Fibroblast of lung (primary cell): ENCODE measurements at regions not wholly inside any gene's neighbourhood (a gene's known extent, or its start where the extent isn't known, plus 50 kb on each side); places are given as distances from the start of the nearest gene placed in this dataset.
"Not testable (repeated sequence)": the region's sequence is repeated elsewhere in the genome, so short reads cannot be mapped to it uniquely, and the experiment has no call there.

Experiments used
- DNase-seq, 2 donors: peaks; one replicate each; pipeline versions ENCODE4 v3.0.0 to v3.0.0-alpha.2; 2010; ENCODE audit warnings: low read depth in 2 of 2
- H2AFZ ChIP-seq: 2 replicates; pipeline ENCODE4 v1.5.1; 2012; ENCODE audit warnings: low read length, control low read depth, inconsistent platforms
- H3K27ac ChIP-seq: 2 replicates; pipeline ENCODE4 v1.5.1; 2011; ENCODE audit warnings: low read length, control low read depth; ENCODE audit not compliant: insufficient read depth
- H3K27me3 ChIP-seq: 2 replicates; pipeline ENCODE4 v1.5.1; 2011; ENCODE audit warnings: mild to moderate bottlenecking, low read length; ENCODE audit not compliant: control insufficient read depth, insufficient read depth
- H3K36me3 ChIP-seq: 2 replicates; pipeline ENCODE4 v1.5.1; 2011; ENCODE audit warnings: low read length; ENCODE audit not compliant: control insufficient read depth, insufficient read depth
- H3K4me1 ChIP-seq: 2 replicates; pipeline ENCODE4 v1.5.1; 2011; ENCODE audit warnings: low read length; ENCODE audit not compliant: control insufficient read depth, insufficient read depth; ENCODE audit errors: extremely low read depth
- H3K4me2 ChIP-seq: 2 replicates; pipeline ENCODE4 v1.5.1; 2011; ENCODE audit warnings: low read length, control low read depth; ENCODE audit not compliant: insufficient read depth; ENCODE audit errors: extremely low read depth
- H3K4me3 ChIP-seq, 4 experiments: fragments of 200-600 bp in 1 of 4; sonication (generic) in 1 of 4; replicated peaks in 1 of 4; 2 replicates each; pipeline ENCODE4 v1.5.1; 2011 to 2016; ENCODE audit warnings: low read length in 4 of 4, low read depth in 3 of 4, mild to moderate bottlenecking in 3 of 4, control low read depth in 2 of 4, inconsistent platforms in 1 of 4, mixed read lengths in 1 of 4; ENCODE audit not compliant: insufficient read depth in 1 of 4; ENCODE audit errors: control extremely low read depth in 1 of 4
- H3K79me2 ChIP-seq: 2 replicates; pipeline ENCODE4 v1.5.1; 2012; ENCODE audit warnings: mild to moderate bottlenecking, low read length, inconsistent platforms; ENCODE audit not compliant: control insufficient read depth, insufficient read depth
- H3K9ac ChIP-seq: 2 replicates; pipeline ENCODE4 v1.5.1; 2011; ENCODE audit warnings: mild to moderate bottlenecking, low read length, control low read depth; ENCODE audit not compliant: insufficient read depth
- H3K9me3 ChIP-seq: 2 replicates; pipeline ENCODE4 v1.5.1; 2012; ENCODE audit warnings: low read depth, low read length; ENCODE audit not compliant: control insufficient read depth, insufficient read depth
- H4K20me1 ChIP-seq: 2 replicates; pipeline ENCODE4 v1.5.1; 2011; ENCODE audit warnings: low read length; ENCODE audit not compliant: control insufficient read depth, insufficient read depth; ENCODE audit errors: extremely low read depth
- EZH2 ChIP-seq: IDR thresholded peaks from 2 replicates; pipeline ENCODE4 v1.5.1; 2012; ENCODE audit warnings: low read length, control low read depth, mild to moderate bottlenecking; ENCODE audit errors: missing control alignments
- TF ChIP-seq, protein P1 (sequence below), 2 donors: IDR thresholded peaks in 1 of 2; conservative IDR thresholded peaks in 1 of 2; 1 replicate in 1 of 2; 2 replicates in 1 of 2; pipeline ENCODE4 v1.5.1; 2011 to 2012; ENCODE audit warnings: low read length in 2 of 2, control low read depth in 1 of 2, inconsistent platforms in 1 of 2, low read depth in 1 of 2, mild to moderate bottlenecking in 1 of 2

DNA sequence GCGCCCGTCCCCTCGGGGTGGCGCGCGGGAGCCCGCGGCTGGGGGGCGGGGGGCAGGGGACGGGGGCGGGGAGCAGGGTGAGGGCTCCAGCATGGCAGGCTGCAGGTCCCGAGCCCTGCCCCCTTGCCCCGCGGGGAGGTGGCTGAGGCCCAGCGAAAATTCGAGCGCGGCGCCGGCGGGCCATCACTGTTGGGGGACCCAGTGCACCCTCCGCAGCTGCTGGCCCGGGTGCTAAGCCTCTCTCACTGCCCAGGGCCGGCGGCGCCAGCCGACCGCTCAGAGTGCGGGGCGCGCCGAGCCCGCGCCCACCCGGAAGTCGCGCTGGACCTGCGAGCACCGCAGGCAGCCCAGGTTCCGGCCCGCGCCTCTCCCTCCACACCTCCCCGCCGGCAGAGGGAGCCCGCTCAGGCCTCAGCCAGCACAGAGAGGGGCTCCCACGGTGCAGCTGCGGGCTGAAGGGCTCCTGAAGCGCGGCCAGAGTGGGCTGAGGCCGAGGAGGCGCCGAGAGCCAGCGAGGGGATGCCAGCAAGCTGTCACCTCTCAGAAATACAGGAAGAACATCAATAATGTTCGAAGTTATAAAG lies 290.8 kb upstream of the PRSS16 start:
- H3K4me1 ChIP-seq, H3K27ac ChIP-seq, H3K9ac ChIP-seq, H3K27me3 ChIP-seq, H3K4me2 ChIP-seq, H3K79me2 ChIP-seq, H3K9me3 ChIP-seq, H4K20me1 ChIP-seq, H3K36me3 ChIP-seq, H2AFZ ChIP-seq: not testable (repeated sequence)
- peak overlapping the region in 3 of 4 experiments; percentile 23 to 64 (median 49) for H3K4me3 ChIP-seq
- TF ChIP-seq, protein P1, sequence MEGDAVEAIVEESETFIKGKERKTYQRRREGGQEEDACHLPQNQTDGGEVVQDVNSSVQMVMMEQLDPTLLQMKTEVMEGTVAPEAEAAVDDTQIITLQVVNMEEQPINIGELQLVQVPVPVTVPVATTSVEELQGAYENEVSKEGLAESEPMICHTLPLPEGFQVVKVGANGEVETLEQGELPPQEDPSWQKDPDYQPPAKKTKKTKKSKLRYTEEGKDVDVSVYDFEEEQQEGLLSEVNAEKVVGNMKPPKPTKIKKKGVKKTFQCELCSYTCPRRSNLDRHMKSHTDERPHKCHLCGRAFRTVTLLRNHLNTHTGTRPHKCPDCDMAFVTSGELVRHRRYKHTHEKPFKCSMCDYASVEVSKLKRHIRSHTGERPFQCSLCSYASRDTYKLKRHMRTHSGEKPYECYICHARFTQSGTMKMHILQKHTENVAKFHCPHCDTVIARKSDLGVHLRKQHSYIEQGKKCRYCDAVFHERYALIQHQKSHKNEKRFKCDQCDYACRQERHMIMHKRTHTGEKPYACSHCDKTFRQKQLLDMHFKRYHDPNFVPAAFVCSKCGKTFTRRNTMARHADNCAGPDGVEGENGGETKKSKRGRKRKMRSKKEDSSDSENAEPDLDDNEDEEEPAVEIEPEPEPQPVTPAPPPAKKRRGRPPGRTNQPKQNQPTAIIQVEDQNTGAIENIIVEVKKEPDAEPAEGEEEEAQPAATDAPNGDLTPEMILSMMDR (conservative IDR thresholded peaks at IDR 0.05 in 1 of 2, IDR thresholded peaks at IDR 0.05 in 1 of 2; ENCODE audit: low read depth in 1 of 2, low read length in 2 of 2) = peak; percentile 22 to 25
- peak; percentile 67 to 70 for DNase-seq

DNA sequence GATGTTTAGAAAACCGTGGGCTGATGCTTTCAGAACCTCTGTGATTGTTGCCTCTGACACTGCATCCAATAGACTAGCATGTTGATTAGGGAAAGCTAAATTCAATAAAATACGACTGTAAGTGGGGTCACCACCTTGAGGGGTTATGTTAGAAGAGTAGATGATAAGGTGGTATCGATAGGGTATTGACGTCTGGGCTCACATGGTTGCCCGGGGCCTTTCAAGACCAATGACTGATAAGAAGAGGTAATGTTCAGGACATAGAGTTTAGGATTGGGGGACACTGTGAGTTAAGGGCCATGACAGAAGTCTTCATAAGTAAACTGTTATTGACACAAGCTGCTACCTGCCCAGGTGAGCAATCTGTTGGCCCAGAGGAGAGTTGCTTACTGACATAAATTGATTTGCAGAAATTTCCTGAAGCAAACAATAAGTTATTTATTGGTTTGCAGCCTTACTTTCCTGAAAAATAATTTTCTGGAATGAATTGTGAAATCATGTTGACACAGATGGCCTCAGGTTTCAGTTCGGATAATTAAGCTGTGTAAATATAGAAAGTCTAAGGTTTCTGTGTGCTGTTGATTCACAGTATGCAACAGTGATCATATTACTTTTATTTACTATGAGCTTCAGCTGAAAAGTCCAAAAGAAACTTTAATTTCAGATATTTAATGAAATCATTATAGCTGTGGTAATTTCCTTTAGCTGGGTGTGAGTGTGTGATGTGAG lies 289.9 kb upstream of the PRSS16 start:
- H3K27me3 ChIP-seq, H3K9me3 ChIP-seq, H3K9ac ChIP-seq, H3K36me3 ChIP-seq, DNase-seq, H4K20me1 ChIP-seq, H3K27ac ChIP-seq, H3K4me1 ChIP-seq, H3K79me2 ChIP-seq: not testable (repeated sequence)
- Histone ChIP-seq H3K4me3 (peak overlapping the region; percentile 23 to 64 (median 40)), H2AFZ (peak overlapping the region; percentile 53), H3K4me2 (peak overlapping the region; percentile 25)

DNA sequence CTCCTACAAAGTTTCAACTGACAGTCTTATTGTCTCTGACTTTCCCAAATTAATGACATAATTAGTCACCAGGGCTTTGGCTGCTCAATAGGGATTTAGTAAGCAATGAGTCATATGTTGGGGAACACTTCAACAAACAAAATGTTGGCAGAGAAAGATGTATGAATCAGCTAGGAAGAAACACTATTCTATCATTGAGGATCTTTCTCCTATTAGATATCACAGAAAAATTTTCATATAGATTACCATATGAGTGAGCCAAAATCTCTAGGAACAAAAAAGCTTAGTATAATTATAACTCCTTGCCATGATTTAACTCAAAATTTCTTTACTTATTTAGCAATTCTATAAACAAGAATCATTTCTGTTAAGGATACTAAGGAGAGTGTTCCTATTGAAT lies 286.3 kb upstream of the PRSS16 start:
- DNase-seq = peak; percentile 0 to 16
- H3K4me1 ChIP-seq, H3K79me2 ChIP-seq: not testable (repeated sequence)

DNA sequence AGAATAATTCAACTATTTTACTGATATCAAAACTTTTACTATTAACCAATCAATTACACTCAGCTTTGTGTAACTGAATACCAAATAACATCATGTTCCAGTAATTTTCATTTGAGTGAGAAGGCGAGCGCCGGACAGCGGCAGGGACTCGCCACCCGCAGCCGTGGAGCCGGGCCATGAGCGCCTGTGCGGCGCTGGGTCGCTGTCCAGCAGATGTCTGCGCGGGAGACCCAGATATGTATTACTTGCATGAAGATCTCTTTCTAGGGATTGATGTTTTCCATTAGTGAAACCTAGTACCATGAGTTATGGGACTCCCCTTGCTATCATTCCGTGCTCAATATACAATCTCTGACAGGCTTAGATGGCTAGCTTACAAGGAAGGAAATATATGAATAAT lies 245.1 kb upstream of the PRSS16 start:
- Histone ChIP-seq H3K79me2 (no peaks in the 10 kb centered on the region), H2AFZ (no peak overlapping the region), H3K27ac (no peak overlapping the region), H3K4me1 (no peaks in the 10 kb centered on the region), H3K4me2 (no peak overlapping the region), H4K20me1 (no peaks in the 10 kb centered on the region), H3K4me3 (no peak overlapping the region), H3K9me3 (no peaks in the 10 kb centered on the region), H3K27me3 (no peaks in the 10 kb centered on the region), H3K36me3 (no peaks in the 10 kb centered on the region), H3K9ac (no peak overlapping the region)
- TF ChIP-seq, protein P1 (conservative IDR thresholded peaks at IDR 0.05 in 1 of 2, IDR thresholded peaks at IDR 0.05 in 1 of 2; ENCODE audit: low read depth in 1 of 2, low read length in 2 of 2) = no peak
- no peak for TF ChIP-seq EZH2
- no peak for DNase-seq

More for the DNA sequence above, 286.3 kb upstream of the PRSS16 start:
- not testable (repeated sequence) for H2AFZ ChIP-seq, H3K36me3 ChIP-seq, H3K9me3 ChIP-seq, H3K4me3 ChIP-seq, H3K27ac ChIP-seq, H3K4me2 ChIP-seq, H3K9ac ChIP-seq, H4K20me1 ChIP-seq, H3K27me3 ChIP-seq
